DOHH2 (cell line): ENCODE measurements at regions not wholly inside any gene's neighbourhood (a gene's known extent, or its start where the extent isn't known, plus 50 kb on each side); places are given as distances from the start of the nearest gene placed in this dataset.

Experiments
- H3F3A ChIP-seq: fragments of 200-600 bp; sonication (generic), shearing (Covaris generic); 2 replicates; pipeline ENCODE4 v1.6.0; 2016; ENCODE audit warnings: antibody characterized with exemption, mild to moderate bottlenecking; ENCODE audit not compliant: control insufficient read depth, insufficient read depth
- H3K27ac ChIP-seq: fragments of 200-600 bp; sonication (generic); 2 replicates; pipeline ENCODE4 v1.5.1; 2014; ENCODE audit warnings: low read depth, mild to moderate bottlenecking, low read length, moderate library complexity
- H3K27me3 ChIP-seq: fragments of 200-600 bp; sonication (generic); 2 replicates; pipeline ENCODE4 v1.6.1; 2014; ENCODE audit warnings: mild to moderate bottlenecking, low read length, mixed read lengths; ENCODE audit not compliant: control insufficient read depth
- H3K36me3 ChIP-seq: fragments of 200-600 bp; sonication (generic); 2 replicates; pipeline ENCODE4 v1.6.1; 2014; ENCODE audit warnings: mild to moderate bottlenecking, low read length, moderate library complexity, mixed read lengths; ENCODE audit not compliant: control insufficient read depth
- H3K4me1 ChIP-seq: fragments of 200-600 bp; sonication (generic); 2 replicates; pipeline ENCODE4 v1.6.1; 2014; ENCODE audit warnings: mild to moderate bottlenecking, low read length, mixed read lengths; ENCODE audit not compliant: control insufficient read depth
- H3K4me2 ChIP-seq: fragments of 200-600 bp; sonication (generic); 2 replicates; pipeline ENCODE4 v1.6.0; 2014; ENCODE audit warnings: mild to moderate bottlenecking, low read length, moderate library complexity
- H3K4me3 ChIP-seq: fragments of 200-600 bp; sonication (generic); 2 replicates; pipeline ENCODE4 v1.5.1; 2014; ENCODE audit warnings: mild to moderate bottlenecking, low read length, mixed read lengths
- H3K79me2 ChIP-seq: fragments of 200-600 bp; sonication (generic); 2 replicates; pipeline ENCODE4 v1.6.1; 2014; ENCODE audit warnings: mild to moderate bottlenecking, low read length, mixed read lengths; ENCODE audit not compliant: control insufficient read depth
- H3K9me2 ChIP-seq: fragments of 200-600 bp; sonication (generic); replicated peaks from 2 replicates; pipeline ENCODE4 v1.6.1; 2014; ENCODE audit warnings: mild to moderate bottlenecking, low read length, mixed read lengths; ENCODE audit not compliant: control insufficient read depth
- H3K9me3 ChIP-seq: fragments of 200-600 bp; sonication (generic); 2 replicates; pipeline ENCODE4 v1.6.1; 2014; ENCODE audit warnings: antibody characterized with exemption, low read length, mixed read lengths; ENCODE audit not compliant: control insufficient read depth, insufficient read depth
- H4K20me1 ChIP-seq: fragments of 200-600 bp; sonication (generic); 2 replicates; pipeline ENCODE4 v1.6.0; 2014; ENCODE audit warnings: low read depth, mild to moderate bottlenecking, antibody characterized with exemption, low read length, moderate library complexity; ENCODE audit not compliant: control insufficient read depth, insufficient read depth
- EZH2phosphoT487 ChIP-seq: fragments of 200-600 bp; sonication (generic); IDR thresholded peaks from 2 replicates; pipeline ENCODE4 v1.6.1; 2017; ENCODE audit warnings: borderline replicate concordance, mild to moderate bottlenecking, antibody characterized with exemption, low read length, moderate library complexity, mixed read lengths
- TF ChIP-seq, protein P1 (sequence below): fragments of 200-600 bp; sonication (generic); IDR thresholded peaks from one replicate; pipeline ENCODE4 v1.5.1; 2014; ENCODE audit warnings: antibody characterized with exemption, mild to moderate bottlenecking, low read depth, low read length; ENCODE audit not compliant: poor library complexity, severe bottlenecking

DNA sequence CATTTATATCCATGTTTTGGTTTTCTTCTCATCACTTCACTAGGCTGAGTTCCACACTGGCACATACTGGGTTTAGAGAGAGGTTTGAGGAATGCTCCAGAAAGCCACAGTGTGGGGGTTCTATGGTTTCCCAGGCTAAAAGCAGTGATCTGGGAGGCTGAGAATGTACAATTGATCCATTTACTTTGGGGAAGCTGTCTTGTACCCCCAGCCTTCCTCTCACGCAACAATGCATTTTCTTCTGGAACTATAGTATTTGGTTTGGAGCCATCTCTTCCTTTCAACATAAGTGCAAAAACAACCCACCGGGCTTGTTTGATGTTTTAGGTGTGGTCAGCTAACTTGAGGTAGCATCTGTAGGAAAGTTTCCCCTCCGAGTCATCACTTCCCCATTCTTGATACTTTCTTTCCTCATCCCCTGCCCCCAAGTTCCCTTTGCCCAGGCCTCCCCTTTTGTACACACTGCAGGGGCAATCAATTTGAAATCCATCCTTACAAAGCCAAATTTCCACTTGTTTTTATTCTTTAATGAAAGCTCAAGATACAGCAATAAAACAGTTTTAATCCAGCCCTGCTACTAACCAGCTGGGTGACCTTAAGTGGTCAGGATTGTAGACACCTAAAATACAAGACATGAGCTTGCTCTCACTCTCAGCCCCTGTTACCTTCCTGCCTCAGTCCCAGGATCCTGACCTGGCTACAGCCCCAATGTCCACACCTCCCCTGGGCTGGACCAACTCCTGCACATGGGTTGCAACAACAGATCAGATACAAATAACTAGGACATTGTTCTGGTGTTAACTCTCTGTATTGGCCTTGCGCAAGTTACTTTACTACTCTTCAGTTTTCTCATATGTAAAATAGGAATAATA, 109.2 kb downstream of the FHDC1 start:
- Histone ChIP-seq H3K9me3 (no peaks in the 10 kb centered on the region), H3F3A (no peaks in the 10 kb centered on the region), H4K20me1 (no peaks in the 10 kb centered on the region), H3K9me2 (no peaks in the 10 kb centered on the region), H3K27ac (no peak overlapping the region), H3K4me2 (no peak overlapping the region), H3K36me3 (no peaks in the 10 kb centered on the region), H3K4me1 (no peaks in the 10 kb centered on the region; the same call in 1 of the 2 replicates), H3K79me2 (no peaks in the 10 kb centered on the region), H3K4me3 (no peak overlapping the region), H3K27me3 (0 out of 2 replicates have a peak, but pooled peaks cover 2% of the 10 kb centered on the region)
- TF ChIP-seq, protein P1, sequence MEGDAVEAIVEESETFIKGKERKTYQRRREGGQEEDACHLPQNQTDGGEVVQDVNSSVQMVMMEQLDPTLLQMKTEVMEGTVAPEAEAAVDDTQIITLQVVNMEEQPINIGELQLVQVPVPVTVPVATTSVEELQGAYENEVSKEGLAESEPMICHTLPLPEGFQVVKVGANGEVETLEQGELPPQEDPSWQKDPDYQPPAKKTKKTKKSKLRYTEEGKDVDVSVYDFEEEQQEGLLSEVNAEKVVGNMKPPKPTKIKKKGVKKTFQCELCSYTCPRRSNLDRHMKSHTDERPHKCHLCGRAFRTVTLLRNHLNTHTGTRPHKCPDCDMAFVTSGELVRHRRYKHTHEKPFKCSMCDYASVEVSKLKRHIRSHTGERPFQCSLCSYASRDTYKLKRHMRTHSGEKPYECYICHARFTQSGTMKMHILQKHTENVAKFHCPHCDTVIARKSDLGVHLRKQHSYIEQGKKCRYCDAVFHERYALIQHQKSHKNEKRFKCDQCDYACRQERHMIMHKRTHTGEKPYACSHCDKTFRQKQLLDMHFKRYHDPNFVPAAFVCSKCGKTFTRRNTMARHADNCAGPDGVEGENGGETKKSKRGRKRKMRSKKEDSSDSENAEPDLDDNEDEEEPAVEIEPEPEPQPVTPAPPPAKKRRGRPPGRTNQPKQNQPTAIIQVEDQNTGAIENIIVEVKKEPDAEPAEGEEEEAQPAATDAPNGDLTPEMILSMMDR = no peak
- no peak for TF ChIP-seq EZH2phosphoT487

DNA sequence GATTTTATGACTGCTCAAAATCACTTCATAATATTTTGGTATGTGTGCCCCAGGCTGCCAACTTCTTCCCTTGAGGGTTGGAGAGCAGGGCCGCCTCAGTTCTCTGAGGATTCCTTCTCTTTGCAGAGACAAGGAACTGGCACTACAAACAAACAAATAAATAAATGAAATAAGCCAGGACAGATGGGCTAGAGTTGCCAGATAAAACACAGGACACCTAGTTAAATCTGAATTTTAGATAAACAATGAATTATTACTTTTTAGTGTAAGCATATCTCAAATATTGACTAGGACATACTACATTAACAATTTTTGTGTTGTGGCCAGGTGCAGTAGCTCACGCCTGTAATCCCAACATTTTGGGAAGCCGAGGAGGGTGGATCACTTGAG, 122.5 kb downstream of the FHDC1 start:
- TF ChIP-seq, protein P1 = no peak
- TF ChIP-seq EZH2phosphoT487 = no peak
- H3K27ac ChIP-seq = no peak overlapping the region
- peaks cover 3% of the 10 kb centered on the region for H3K27me3 ChIP-seq
- H3K36me3 ChIP-seq = no peaks in the 10 kb centered on the region
- no peaks in the 10 kb centered on the region for H3F3A ChIP-seq
- H4K20me1 ChIP-seq = no peaks in the 10 kb centered on the region
- H3K79me2 ChIP-seq = no peaks in the 10 kb centered on the region
- no peaks in the 10 kb centered on the region for H3K4me1 ChIP-seq
- H3K9me2 ChIP-seq = no peaks in the 10 kb centered on the region
- H3K4me2 ChIP-seq = no peak overlapping the region
- no peaks in the 10 kb centered on the region for H3K9me3 ChIP-seq
- H3K4me3 ChIP-seq = no peak overlapping the region

DNA sequence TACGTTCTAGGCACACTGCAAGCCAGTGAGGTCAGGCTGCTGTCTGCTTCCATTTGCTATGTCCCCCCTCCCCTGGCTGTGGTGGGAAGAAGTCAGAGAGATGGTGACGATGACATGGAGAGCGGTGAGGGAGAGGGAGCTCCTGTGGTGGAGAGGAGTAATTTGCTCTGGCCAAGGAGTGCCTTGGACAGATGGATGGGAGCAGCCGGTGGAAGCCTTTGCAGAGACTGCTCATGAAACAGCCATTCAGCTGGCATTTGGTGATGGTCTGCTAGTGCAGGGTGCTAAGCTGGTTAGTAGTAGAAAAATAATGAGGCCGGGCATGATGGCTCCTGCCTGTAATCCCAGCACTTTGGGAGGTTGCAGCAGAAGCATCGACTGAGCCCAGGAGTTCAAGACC, 124.1 kb downstream of the FHDC1 start:
- Histone ChIP-seq H3K79me2 (no peaks in the 10 kb centered on the region), H3K4me2 (no peak overlapping the region), H3K4me3 (no peak overlapping the region), H3K9me2 (no peaks in the 10 kb centered on the region), H4K20me1 (no peaks in the 10 kb centered on the region), H3K4me1 (no peaks in the 10 kb centered on the region), H3K27me3 (no peaks in the 10 kb centered on the region; the same call in 1 of the 2 replicates), H3F3A (no peaks in the 10 kb centered on the region), H3K27ac (no peak overlapping the region), H3K36me3 (no peaks in the 10 kb centered on the region), H3K9me3 (no peaks in the 10 kb centered on the region)
- TF ChIP-seq, protein P1 = no peak
- no peak for TF ChIP-seq EZH2phosphoT487
